ENCODE measurements at regions not wholly inside any gene's neighbourhood (a gene's known extent, or its start where the extent isn't known, plus 50 kb on each side); places are given as distances from the start of the nearest gene placed in this dataset.
"Not testable (repeated sequence)": the region's sequence is repeated elsewhere in the genome, so short reads cannot be mapped to it uniquely, and the experiment has no call there.

- H3K27ac ChIP-seq: no peak overlapping the region
- no peak for DNase-seq (ENCODE audit: low read depth, low spot score)
Measured at GRCh38 chr13:111411919-111412650, 91.6 kb downstream of the TEX29 start.

- DNase-seq (ENCODE audit: low read depth, low spot score): no peak
- no peak overlapping the region for H3K27ac ChIP-seq
Measured at GRCh38 chr13:111413407-111414187, 93.2 kb downstream of the TEX29 start.

GRCh38 chr13:111414341-111414740 is 93.9 kb downstream of the TEX29 start:
- no peak overlapping the region for H3K27ac ChIP-seq
- DNase-seq (ENCODE audit: low read depth, low spot score): no peak

- H3K27ac ChIP-seq: no peak overlapping the region
- no peak for DNase-seq (ENCODE audit: low read depth, low spot score)
Measured at GRCh38 chr13:111415246-111415645, 94.8 kb downstream of the TEX29 start.

- no peak overlapping the region for H3K27ac ChIP-seq
- DNase-seq (ENCODE audit: low read depth, low spot score): no peak
Measured at GRCh38 chr13:111415765-111416164, 95.3 kb downstream of the TEX29 start.

- no peak for DNase-seq (ENCODE audit: low read depth, low spot score)
- H3K27ac ChIP-seq: no peak overlapping the region
Measured at GRCh38 chr13:111418101-111418500, 97.7 kb downstream of the TEX29 start.

GRCh38 chr13:111420113-111420876 is 99.9 kb downstream of the TEX29 start:
- DNase-seq (ENCODE audit: low read depth, low spot score): no peak
- H3K27ac ChIP-seq: no peak overlapping the region

GRCh38 chr13:111421216-111421615 is 100.8 kb downstream of the TEX29 start:
- no peak overlapping the region for H3K27ac ChIP-seq
- DNase-seq (ENCODE audit: low read depth, low spot score): no peak

GRCh38 chr13:111422348-111422747 is 101.9 kb downstream of the TEX29 start:
- DNase-seq (ENCODE audit: low read depth, low spot score): no peak
- H3K27ac ChIP-seq: no peak overlapping the region

GRCh38 chr13:111423168-111423785 is 102.8 kb downstream of the TEX29 start:
- no peak overlapping the region for H3K27ac ChIP-seq
- DNase-seq (ENCODE audit: low read depth, low spot score): no peak

- DNase-seq (ENCODE audit: low read depth, low spot score): no peak
- H3K27ac ChIP-seq: no peak overlapping the region
Measured at GRCh38 chr13:111424134-111424533, 103.7 kb downstream of the TEX29 start.

- H3K27ac ChIP-seq: no peak overlapping the region
Measured at GRCh38 chr13:111425326-111425725, 104.9 kb downstream of the TEX29 start.

GRCh38 chr13:111429064-111429558 is 108.7 kb downstream of the TEX29 start:
- H3K27ac ChIP-seq: no peak overlapping the region

More at GRCh38 chr13:111425326-111425725, 104.9 kb downstream of the TEX29 start:
- no peak for DNase-seq (ENCODE audit: low read depth, low spot score)

GRCh38 chr13:111431206-111431605 is 110.8 kb downstream of the TEX29 start:
- H3K27ac ChIP-seq: no peak overlapping the region
- DNase-seq (ENCODE audit: low read depth, low spot score): no peak

More at GRCh38 chr13:111429064-111429558, 108.7 kb downstream of the TEX29 start:
- DNase-seq (ENCODE audit: low read depth, low spot score): no peak

- H3K27ac ChIP-seq: no peak overlapping the region
- DNase-seq (ENCODE audit: low read depth, low spot score): no peak
Measured at GRCh38 chr13:111434578-111435159, 114.2 kb downstream of the TEX29 start.

- DNase-seq (ENCODE audit: low read depth, low spot score): no peak
- no peak overlapping the region for H3K27ac ChIP-seq
Measured at GRCh38 chr13:111436446-111436845, 116.0 kb downstream of the TEX29 start.

GRCh38 chr13:111437417-111437816 is 117.0 kb downstream of the TEX29 start:
- no peak overlapping the region for H3K27ac ChIP-seq
- DNase-seq (ENCODE audit: low read depth, low spot score): no peak

- H3K27ac ChIP-seq: no peak overlapping the region
- no peak for DNase-seq (ENCODE audit: low read depth, low spot score)
Measured at GRCh38 chr13:111437856-111438547, 117.6 kb downstream of the TEX29 start.

- DNase-seq (ENCODE audit: low read depth, low spot score); H3K27ac ChIP-seq: not testable (repeated sequence)
Measured at GRCh38 chr13:111440492-111440891, 120.0 kb downstream of the TEX29 start.
